GM12878 (cell line): ENCODE measurements at regions not wholly inside any gene's neighbourhood (a gene's known extent, or its start where the extent isn't known, plus 50 kb on each side); places are given as distances from the start of the nearest gene placed in this dataset.

Experiments
- ATAC-seq: fragments of 200-7000 bp; cut with Tn5 transposase; 3 replicates; pipeline ENCODE4 v1.9.1; 2020; ENCODE audit warnings: mild to moderate bottlenecking, moderate library complexity
- BruUV-seq: library from RNA; stranded (reverse); fragments of 400-500 nt; replicated peaks from 2 replicates; lab custom pipeline; 2021; lab: Mats Ljungman, UMichigan
- CTCF ChIA-PET: fragments of 300-600 bp; sonication (Branson Sonifier 250); formaldehyde crosslinking; extraction: SDS; loops from one replicate; lab custom pipeline; 2021; ENCODE audit warnings: inconsistent platforms; lab: Yijun Ruan, JAX
- POLR2A ChIA-PET: fragments of 350-600 bp; formaldehyde crosslinking; extraction: SDS; loops from one replicate; lab custom pipeline; 2021; ENCODE audit warnings: inconsistent platforms; lab: Charles Lee
- RAD21 ChIA-PET: fragments of 300-600 bp; sonication (Branson Sonifier 250); formaldehyde crosslinking; loops from one replicate; lab custom pipeline; 2023; ENCODE audit warnings: antibody characterized with exemption; ENCODE audit not compliant: unreplicated experiment; lab: Charles Lee
- SMC1A ChIA-PET: fragments of 300-600 bp; sonication (Branson Sonifier 250); formaldehyde crosslinking; loops from one replicate; lab custom pipeline; 2023; ENCODE audit not compliant: unreplicated experiment, uncharacterized antibody; lab: Charles Lee
- DNase-seq: peaks from one replicate; pipeline ENCODE4 v3.0.0-alpha.2; 2011; ENCODE audit warnings: low read depth, low spot score
- FAIRE-seq: peaks from 3 replicates; lab custom pipeline; 2011; peaks lifted over from hg19 to GRCh38; lab: Jason Lieb, UNC
- H2AFZ ChIP-seq: 2 replicates; pipeline ENCODE4 v1.6.0; 2011; ENCODE audit warnings: low read depth, low read length, control low read depth; ENCODE audit not compliant: control insufficient read depth
- H3K27ac ChIP-seq: 2 replicates; pipeline ENCODE4 v1.5.1; 2011; ENCODE audit warnings: control low read depth; ENCODE audit not compliant: control insufficient read depth, insufficient read depth
- H3K27me3 ChIP-seq, 2 experiments: replicated peaks in 1 of 2; 2 replicates each; pipeline versions ENCODE4 v1.6.0 to v1.6.1; 2011; ENCODE audit warnings: low read length in 1 of 2; ENCODE audit not compliant: control insufficient read depth in 2 of 2, insufficient read depth in 2 of 2
- H3K36me3 ChIP-seq, 2 experiments: 2 replicates each; pipeline ENCODE4 v1.5.1; 2011; ENCODE audit warnings: low read length in 1 of 2; ENCODE audit not compliant: control insufficient read depth in 2 of 2, insufficient read depth in 2 of 2
- H3K4me1 ChIP-seq: 2 replicates; pipeline ENCODE4 v1.6.1; 2011; ENCODE audit warnings: mild to moderate bottlenecking, low read length, moderate library complexity, mixed read lengths; ENCODE audit not compliant: control insufficient read depth, insufficient read depth
- H3K4me2 ChIP-seq: 2 replicates; pipeline ENCODE4 v1.6.0; 2011; ENCODE audit warnings: control low read depth; ENCODE audit not compliant: control insufficient read depth, insufficient read depth
- H3K4me3 ChIP-seq: fragments of 200-600 bp; sonication (generic); 2 replicates; pipeline ENCODE4 v1.5.1; 2016
- H3K79me2 ChIP-seq: 2 replicates; pipeline ENCODE4 v1.6.0; 2011; ENCODE audit warnings: low read length; ENCODE audit not compliant: control insufficient read depth, insufficient read depth
- H3K9ac ChIP-seq: 2 replicates; pipeline ENCODE4 v1.8.0; 2011; ENCODE audit warnings: low read length, control low read depth, mixed read lengths; ENCODE audit not compliant: control insufficient read depth, insufficient read depth
- H3K9me3 ChIP-seq: replicated peaks from 3 replicates; pipeline ENCODE4 v1.5.1; 2011; ENCODE audit warnings: mild to moderate bottlenecking, low read length; ENCODE audit not compliant: control insufficient read depth, insufficient read depth
- H4K20me1 ChIP-seq: 2 replicates; pipeline ENCODE4 v1.6.0; 2011; ENCODE audit not compliant: control insufficient read depth, insufficient read depth
- E4F1 ChIP-seq: fragments of 450-650 bp; IDR thresholded peaks from 2 replicates; pipeline ENCODE4 v1.6.1; 2018; ENCODE audit warnings: borderline replicate concordance, mild to moderate bottlenecking; ENCODE audit not compliant: partially characterized antibody
- HDGF ChIP-seq: fragments of 450-650 bp; IDR thresholded peaks from 2 replicates; pipeline ENCODE4 v1.6.1; 2016; ENCODE audit warnings: antibody characterized with exemption
- IKZF1 ChIP-seq: fragments of 450-650 bp; conservative IDR thresholded peaks from 2 replicates; pipeline ENCODE4 v1.6.1; 2017; ENCODE audit warnings: antibody characterized with exemption, mild to moderate bottlenecking
- KLF5 ChIP-seq: fragments of 450-650 bp; IDR thresholded peaks from 2 replicates; pipeline ENCODE4 v1.6.1; 2014; ENCODE audit warnings: mild to moderate bottlenecking; ENCODE audit not compliant: partially characterized antibody
- MAX ChIP-seq: IDR thresholded peaks from 2 replicates; pipeline ENCODE4 v1.6.1; 2012; ENCODE audit warnings: low read depth, low read length, improper control_type of control experiment
- MEF2A ChIP-seq: IDR thresholded peaks from 2 replicates; pipeline ENCODE4 v1.6.1; 2011; ENCODE audit warnings: low read depth, mild to moderate bottlenecking, low read length, moderate library complexity; ENCODE audit not compliant: insufficient read depth
- MEF2B ChIP-seq: fragments of 450-650 bp; IDR thresholded peaks from 2 replicates; pipeline ENCODE4 v1.6.1; 2018; ENCODE audit warnings: mild to moderate bottlenecking, moderate library complexity; ENCODE audit not compliant: partially characterized antibody, poor library complexity, severe bottlenecking
- NR2F1 ChIP-seq: fragments of 450-650 bp; conservative IDR thresholded peaks from 2 replicates; pipeline ENCODE4 v1.6.1; 2017; ENCODE audit warnings: mild to moderate bottlenecking
- SIN3A ChIP-seq: IDR thresholded peaks from 2 replicates; pipeline ENCODE4 v1.6.1; 2012; ENCODE audit warnings: low read depth, low read length, improper control_type of control experiment
- TCF12 ChIP-seq: IDR thresholded peaks from 2 replicates; pipeline ENCODE4 v1.6.1; 2011; ENCODE audit warnings: low read depth, mild to moderate bottlenecking, low read length
- WGBS: methylation state at CpG from one replicate; pipeline ENCODE4 v1.1.6; 2016; ENCODE audit warnings: low lambda C conversion rate; ENCODE audit not compliant: insufficient replicate concordance, insufficient coverage; ENCODE audit errors: missing lambda C conversion rate; 5-methylcytosine and 5-hydroxymethylcytosine counted together
- in situ Hi-C: fragments of 300-500 bp; cut with MboI; formaldehyde crosslinking; loops from 9 replicates; pipeline ENCODE4 v1.14.3; 2018; ENCODE audit warnings: mixed read lengths
- intact Hi-C: fragments of 100-400 bp; cut with micrococcal nuclease; formaldehyde crosslinking; loops from one replicate; pipeline ENCODE4 v1.14.2; 2022; ENCODE audit not compliant: unreplicated experiment

GRCh38 chr1:239778208-239778813, 313.4 kb upstream of the FMN2 start:
- SMC1A ChIA-PET = no interaction called here

More at GRCh38 chr1:239778208-239778813, 313.4 kb upstream of the FMN2 start:
- H2AFZ ChIP-seq = no peak overlapping the region
- in situ Hi-C loops = no loop called here
- no peak overlapping the region for H3K27ac ChIP-seq
- no peak for FAIRE-seq
- intact Hi-C loops = no loop called here
- DNase-seq = no peak
- H3K79me2 ChIP-seq = no peaks in the 10 kb centered on the region
- H3K4me1 ChIP-seq = no peaks in the 10 kb centered on the region
- 32% methylated on average over 6 of the region's 6 CpGs for WGBS
- no peak for TF ChIP-seq MEF2A
- TF ChIP-seq IKZF1 = no peak
- no peak for TF ChIP-seq SIN3A
- no peak for TF ChIP-seq TCF12
- no peak for TF ChIP-seq HDGF
- TF ChIP-seq KLF5 = no peak
- no peak for TF ChIP-seq MEF2B
- TF ChIP-seq NR2F1 = no peak
- TF ChIP-seq MAX = no peak
- TF ChIP-seq E4F1 = no peak
- no peaks in the 10 kb centered on the region for H3K9me3 ChIP-seq
- H4K20me1 ChIP-seq = no peaks in the 10 kb centered on the region
- no peak overlapping the region for H3K4me3 ChIP-seq
- no TSS peak for BruUV-seq
- H3K27me3 ChIP-seq = no peaks in the 10 kb centered on the region
- no peaks in the 10 kb centered on the region for H3K36me3 ChIP-seq
- H3K9ac ChIP-seq = no peak overlapping the region
- POLR2A ChIA-PET = no interaction called here
- RAD21 ChIA-PET = no interaction called here
- no peak overlapping the region for H3K4me2 ChIP-seq
- CTCF ChIA-PET = no interaction called here
- ATAC-seq = no peak
